ENCODE measurements at regions not wholly inside any gene's neighbourhood (a gene's known extent, or its start where the extent isn't known, plus 50 kb on each side); places are given as distances from the start of the nearest gene placed in this dataset.

DNA sequence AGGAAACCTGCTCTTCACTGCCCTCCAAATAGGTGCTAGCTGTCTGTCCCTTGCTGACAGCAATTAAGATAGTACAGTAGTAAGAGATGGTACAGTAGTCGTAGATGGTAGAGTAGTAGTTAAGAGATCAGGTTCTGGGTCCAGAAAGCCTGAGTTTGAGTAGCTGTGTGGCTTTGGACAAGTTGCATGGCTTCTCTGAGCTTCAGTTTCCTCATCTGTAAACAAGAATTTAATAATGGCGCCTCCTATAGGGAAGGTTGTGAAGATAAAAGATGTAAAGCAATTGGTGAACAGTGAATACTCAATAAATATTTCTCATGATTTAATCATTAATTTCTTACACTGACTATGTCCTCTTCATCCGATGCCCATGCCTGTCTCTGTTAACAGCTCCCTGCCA is 86.9 kb upstream of the BCL6 start:
- no peaks in the 10 kb centered on the region for H3K36me3 ChIP-seq (ENCODE audit: low read depth)
- POLR2A ChIA-PET (ENCODE audit: unreplicated experiment): no interaction called here
- no peak overlapping the region for H3K4me3 ChIP-seq
- no peaks in the 10 kb centered on the region for H4K20me1 ChIP-seq (ENCODE audit: insufficient read depth)
- peak in 1 of 2 experiments; percentile 25 for DNase-seq
- no peak overlapping the region for H3K4me2 ChIP-seq
- no TSS peak for BruUV-seq (replicated peaks)
- H3K27me3 ChIP-seq (ENCODE audit: insufficient read depth, low read depth): no peaks in the 10 kb centered on the region
- H3K27ac ChIP-seq: no peak overlapping the region
- H2AFZ ChIP-seq: no peak overlapping the region
- no peaks in the 10 kb centered on the region for H3K9me2 ChIP-seq (ENCODE audit: insufficient read depth)
- TF ChIP-seq, protein P1, sequence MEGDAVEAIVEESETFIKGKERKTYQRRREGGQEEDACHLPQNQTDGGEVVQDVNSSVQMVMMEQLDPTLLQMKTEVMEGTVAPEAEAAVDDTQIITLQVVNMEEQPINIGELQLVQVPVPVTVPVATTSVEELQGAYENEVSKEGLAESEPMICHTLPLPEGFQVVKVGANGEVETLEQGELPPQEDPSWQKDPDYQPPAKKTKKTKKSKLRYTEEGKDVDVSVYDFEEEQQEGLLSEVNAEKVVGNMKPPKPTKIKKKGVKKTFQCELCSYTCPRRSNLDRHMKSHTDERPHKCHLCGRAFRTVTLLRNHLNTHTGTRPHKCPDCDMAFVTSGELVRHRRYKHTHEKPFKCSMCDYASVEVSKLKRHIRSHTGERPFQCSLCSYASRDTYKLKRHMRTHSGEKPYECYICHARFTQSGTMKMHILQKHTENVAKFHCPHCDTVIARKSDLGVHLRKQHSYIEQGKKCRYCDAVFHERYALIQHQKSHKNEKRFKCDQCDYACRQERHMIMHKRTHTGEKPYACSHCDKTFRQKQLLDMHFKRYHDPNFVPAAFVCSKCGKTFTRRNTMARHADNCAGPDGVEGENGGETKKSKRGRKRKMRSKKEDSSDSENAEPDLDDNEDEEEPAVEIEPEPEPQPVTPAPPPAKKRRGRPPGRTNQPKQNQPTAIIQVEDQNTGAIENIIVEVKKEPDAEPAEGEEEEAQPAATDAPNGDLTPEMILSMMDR (conservative IDR thresholded peaks at IDR 0.05): no peak; the same call in 1 of the 2 replicates
- no peak for TF ChIP-seq EZH2 (IDR thresholded peaks at IDR 0.05; ENCODE audit: low read depth)
- H3K79me2 ChIP-seq (ENCODE audit: low read depth): no peaks in the 10 kb centered on the region
- no peaks in the 10 kb centered on the region for H3K9me3 ChIP-seq (ENCODE audit: insufficient read depth, low read depth)
- no peaks in the 10 kb centered on the region; the same call in 1 of the 2 replicates for H3F3A ChIP-seq (ENCODE audit: insufficient read depth, low read depth)
- intact Hi-C loops (cut with micrococcal nuclease; ENCODE audit: unreplicated experiment): no loop called here
- 0 out of 2 replicates have a peak, but pooled peaks cover 3% of the 10 kb centered on the region for H3K4me1 ChIP-seq (replicated peaks; ENCODE audit: insufficient read depth)
- CTCF ChIA-PET: interaction anchor here (0.7 kb wide), 1 partner anchor 817 kb away, joined by 19 read pairs; no protein-coding TSS in a partner anchor

DNA sequence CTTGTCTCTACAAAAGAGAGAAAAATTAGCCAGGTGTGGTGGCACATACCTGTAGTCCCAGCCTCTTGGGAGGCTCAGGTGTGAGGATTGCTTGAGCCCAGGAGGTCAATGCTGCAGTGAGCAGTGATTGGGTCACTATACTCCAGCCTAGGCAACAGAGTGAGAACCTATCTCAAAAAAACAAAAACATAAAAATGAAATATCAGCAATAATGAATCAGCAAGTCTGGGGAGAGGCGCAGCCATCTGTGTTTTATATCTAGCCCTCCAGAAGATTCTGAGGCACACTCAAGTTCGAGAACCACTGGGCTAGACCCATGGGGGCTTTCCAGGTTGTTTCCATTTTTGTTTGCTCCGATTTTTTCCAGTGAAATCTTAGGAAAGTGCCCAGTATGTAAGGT is 88.1 kb upstream of the BCL6 start:
- no peaks in the 10 kb centered on the region for H4K20me1 ChIP-seq (ENCODE audit: insufficient read depth)
- no peaks in the 10 kb centered on the region; the same call in 1 of the 2 replicates for H3F3A ChIP-seq (ENCODE audit: insufficient read depth, low read depth)
- BruUV-seq (replicated peaks): no TSS peak
- no peak overlapping the region for H3K4me2 ChIP-seq
- no peaks in the 10 kb centered on the region for H3K36me3 ChIP-seq (ENCODE audit: low read depth)
- H3K27me3 ChIP-seq (ENCODE audit: insufficient read depth, low read depth): no peaks in the 10 kb centered on the region
- POLR2A ChIA-PET (ENCODE audit: unreplicated experiment): no interaction called here
- no peaks in the 10 kb centered on the region for H3K9me3 ChIP-seq (ENCODE audit: insufficient read depth, low read depth)
- H3K4me3 ChIP-seq: no peak overlapping the region
- H3K4me1 ChIP-seq (replicated peaks; ENCODE audit: insufficient read depth): 0 out of 2 replicates have a peak, but pooled peaks cover 3% of the 10 kb centered on the region
- H3K9me2 ChIP-seq (ENCODE audit: insufficient read depth): no peaks in the 10 kb centered on the region
- H2AFZ ChIP-seq: no peak overlapping the region
- no peak for TF ChIP-seq EZH2 (IDR thresholded peaks at IDR 0.05; ENCODE audit: low read depth)
- TF ChIP-seq, protein P1 (conservative IDR thresholded peaks at IDR 0.05): no peak
- peak in 1 of 2 experiments; percentile 17 for DNase-seq
- intact Hi-C loops (cut with micrococcal nuclease; ENCODE audit: unreplicated experiment): no loop called here
- H3K79me2 ChIP-seq (ENCODE audit: low read depth): no peaks in the 10 kb centered on the region
- H3K27ac ChIP-seq: no peak overlapping the region
- CTCF ChIA-PET: no interaction called here

DNA sequence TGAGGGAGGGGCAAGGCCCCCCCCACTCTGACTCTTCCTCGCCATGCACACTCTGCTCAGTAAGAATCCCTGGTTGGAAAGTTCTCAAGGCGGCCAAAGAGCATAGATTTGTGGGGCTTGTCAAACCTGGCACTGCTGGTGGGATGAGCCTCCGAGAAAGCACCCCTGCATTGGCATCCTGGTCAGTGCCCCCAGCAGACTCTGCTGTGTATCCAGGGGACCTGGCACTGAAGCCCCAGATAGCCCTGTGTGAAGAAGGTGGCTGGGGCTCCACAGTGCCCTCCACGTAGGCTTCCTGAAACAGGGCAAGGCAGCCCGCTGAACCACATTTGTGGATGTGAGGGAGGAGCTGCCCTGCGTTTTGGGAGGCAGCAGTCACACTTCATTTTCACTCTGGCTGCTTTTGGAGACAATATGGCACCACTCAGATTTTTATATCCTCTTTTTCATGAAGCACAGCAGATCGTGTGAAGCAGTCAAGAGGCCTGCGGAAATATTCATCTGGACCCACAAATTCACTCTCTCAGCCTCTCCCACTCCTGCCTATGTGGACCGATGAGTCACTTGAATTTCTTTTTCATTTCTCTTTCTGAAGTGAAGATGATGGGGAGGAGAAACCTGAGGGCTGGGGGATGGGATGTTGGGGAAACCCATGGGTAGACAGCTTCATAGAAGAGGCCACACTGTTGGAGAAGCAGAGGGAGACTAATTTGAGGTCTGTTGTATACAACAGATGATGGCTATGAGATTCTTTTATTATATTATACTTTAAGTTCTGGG is 88.7 kb upstream of the BCL6 start:
- POLR2A ChIA-PET (ENCODE audit: unreplicated experiment): no interaction called here
- H3K9me3 ChIP-seq (ENCODE audit: insufficient read depth, low read depth): no peaks in the 10 kb centered on the region
- no peak overlapping the region for H3K4me3 ChIP-seq
- H3K79me2 ChIP-seq (ENCODE audit: low read depth): no peaks in the 10 kb centered on the region
- TF ChIP-seq EZH2 (IDR thresholded peaks at IDR 0.05; ENCODE audit: low read depth): no peak
- intact Hi-C loops (cut with micrococcal nuclease; ENCODE audit: unreplicated experiment): no loop called here
- H3K4me1 ChIP-seq (replicated peaks; ENCODE audit: insufficient read depth): 0 out of 2 replicates have a peak, but pooled peaks cover 3% of the 10 kb centered on the region
- no peaks in the 10 kb centered on the region for H3K36me3 ChIP-seq (ENCODE audit: low read depth)
- H3K27me3 ChIP-seq (ENCODE audit: insufficient read depth, low read depth): no peaks in the 10 kb centered on the region
- no peaks in the 10 kb centered on the region; the same call in 1 of the 2 replicates for H3F3A ChIP-seq (ENCODE audit: insufficient read depth, low read depth)
- H3K27ac ChIP-seq: no peak overlapping the region
- H3K9me2 ChIP-seq (ENCODE audit: insufficient read depth): no peaks in the 10 kb centered on the region
- H2AFZ ChIP-seq: no peak overlapping the region
- CTCF ChIA-PET: no interaction called here
- DNase-seq: peak in 1 of 2 experiments; percentile 17
- no peak overlapping the region for H3K4me2 ChIP-seq
- no peaks in the 10 kb centered on the region for H4K20me1 ChIP-seq (ENCODE audit: insufficient read depth)
- no TSS peak for BruUV-seq (replicated peaks)

Data from PC-9 (cell line).